ENCODE measurements at regions not wholly inside any gene's neighbourhood (a gene's known extent, or its start where the extent isn't known, plus 50 kb on each side); places are given as distances from the start of the nearest gene placed in this dataset.

- TF ChIP-seq POLR2A (IDR thresholded peaks at IDR 0.05; ENCODE audit: low read depth) (no peak), POLR2AphosphoS5 (IDR thresholded peaks at IDR 0.05) (no peak), CTCF (IDR thresholded peaks at IDR 0.05) (no peak)
These were observed 386.9 kb upstream of the FAT3 start for GRCh38 chr11:91837411-91838330.
